Stimulated activated CD4-positive, alpha-beta T cell treated with anti-CD3 and anti-CD28 coated beads, Interleukin-12 subunit alpha, Interleukin-12 subunit beta, amount 100 ng/mL, for 24 hours (primary cell): ENCODE measurements at regions not wholly inside any gene's neighbourhood (a gene's known extent, or its start where the extent isn't known, plus 50 kb on each side); places are given as distances from the start of the nearest gene placed in this dataset.

Experiments used
- DNase-seq, 2 experiments: peaks; one replicate each; pipeline ENCODE4 v3.0.0-alpha.2; 2020; ENCODE audit warnings: low read depth in 2 of 2

DNA sequence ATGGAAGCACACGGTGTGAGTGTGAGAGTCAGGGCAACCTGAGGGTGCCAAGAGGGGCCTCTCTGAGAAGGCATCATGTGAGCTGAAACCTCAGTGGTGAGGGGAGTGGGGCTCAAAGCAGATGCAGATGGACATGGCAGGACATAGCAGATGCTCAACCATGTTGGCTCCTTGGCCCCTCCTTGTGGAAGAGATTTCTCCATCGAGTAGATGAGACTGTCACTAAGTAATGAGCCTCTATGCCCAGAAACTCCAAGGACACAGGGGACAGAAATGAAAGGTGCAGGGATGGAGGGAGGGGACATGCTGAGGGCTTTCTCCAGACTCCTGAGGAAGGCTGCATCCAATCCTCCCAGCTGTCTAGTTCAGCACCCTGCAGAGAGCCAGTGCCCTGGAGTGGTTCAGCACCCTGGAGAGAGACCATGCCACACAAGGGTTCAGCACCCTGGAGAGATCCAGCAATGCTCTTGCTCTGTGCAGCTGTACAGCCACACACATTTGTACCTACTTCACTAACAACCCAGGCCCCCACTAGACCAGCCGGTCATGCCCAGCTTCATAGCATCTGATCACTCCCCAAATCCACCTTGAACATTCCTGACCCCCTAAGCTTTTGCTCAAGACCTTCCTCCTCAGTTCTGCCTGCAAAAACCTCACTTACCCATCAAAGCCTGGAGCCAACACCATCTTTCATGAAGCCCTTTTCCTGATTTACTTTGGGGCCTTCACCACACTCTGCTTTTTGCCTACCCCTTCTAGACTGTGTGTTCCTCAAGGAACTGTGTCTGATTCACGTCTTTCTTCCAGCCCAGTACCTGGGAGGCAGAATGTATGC lies 252.0 kb downstream of the CTTN start:
- DNase-seq, result peak in 1 of 2 experiments; percentile 21

DNA sequence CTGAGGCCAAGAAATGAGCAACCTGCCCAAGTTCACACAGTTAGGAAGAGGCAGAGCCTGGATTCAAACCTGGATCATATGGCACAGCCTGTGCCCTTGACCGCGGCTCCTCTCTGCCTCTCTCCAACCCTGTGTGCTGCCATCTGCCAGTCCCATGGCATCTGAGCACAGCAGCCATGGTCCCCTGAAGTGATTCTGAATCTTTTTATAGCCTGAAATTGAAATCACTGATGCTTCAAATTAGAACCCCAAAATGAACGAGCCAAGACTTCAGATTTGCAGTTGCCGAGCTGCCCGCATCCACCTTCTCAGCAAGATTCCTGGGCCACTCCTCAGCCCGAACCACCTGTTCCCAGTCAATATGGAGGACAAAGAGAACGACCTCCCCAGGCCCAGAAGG lies 252.7 kb downstream of the CTTN start:
- DNase-seq, result no peak

DNA sequence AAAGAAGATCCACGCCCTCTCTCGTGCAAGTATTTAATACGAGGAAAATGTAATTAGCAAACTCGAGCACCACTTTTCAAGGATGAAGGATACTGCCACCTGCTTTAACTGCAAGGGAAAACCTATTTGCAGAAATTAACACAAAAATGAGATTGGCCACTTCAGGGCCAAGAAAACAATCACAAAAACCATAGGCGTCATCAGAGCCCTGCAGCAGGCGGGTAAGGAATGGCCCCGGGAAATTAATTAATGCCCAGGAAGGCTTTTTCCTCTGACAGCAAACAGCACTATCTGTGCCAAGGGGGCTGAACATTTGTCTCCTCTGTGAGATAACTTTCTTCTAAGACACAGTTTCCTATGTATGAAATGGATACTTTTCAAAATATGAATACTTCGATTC lies 255.7 kb downstream of the CTTN start:
- no peak for DNase-seq

DNA sequence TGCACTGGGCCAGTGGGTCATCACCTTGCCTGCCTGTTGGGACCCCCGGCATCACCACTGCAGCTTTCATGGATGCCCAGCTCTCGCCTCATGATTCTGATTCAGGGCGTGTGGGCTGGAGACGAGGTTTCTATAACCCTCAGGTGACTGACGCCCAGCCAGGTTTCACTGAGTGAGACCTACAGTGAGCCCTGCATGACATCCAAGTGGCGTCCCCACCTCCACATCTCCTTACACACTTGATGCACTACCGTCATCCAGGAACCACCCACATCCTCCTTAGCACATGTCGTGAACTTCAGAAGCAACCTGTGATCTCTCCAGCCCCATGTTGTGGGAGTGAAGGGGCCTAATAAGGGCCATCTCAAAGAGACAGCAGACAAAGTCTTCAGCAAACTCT lies 257.5 kb downstream of the CTTN start:
- no peak for DNase-seq

DNA sequence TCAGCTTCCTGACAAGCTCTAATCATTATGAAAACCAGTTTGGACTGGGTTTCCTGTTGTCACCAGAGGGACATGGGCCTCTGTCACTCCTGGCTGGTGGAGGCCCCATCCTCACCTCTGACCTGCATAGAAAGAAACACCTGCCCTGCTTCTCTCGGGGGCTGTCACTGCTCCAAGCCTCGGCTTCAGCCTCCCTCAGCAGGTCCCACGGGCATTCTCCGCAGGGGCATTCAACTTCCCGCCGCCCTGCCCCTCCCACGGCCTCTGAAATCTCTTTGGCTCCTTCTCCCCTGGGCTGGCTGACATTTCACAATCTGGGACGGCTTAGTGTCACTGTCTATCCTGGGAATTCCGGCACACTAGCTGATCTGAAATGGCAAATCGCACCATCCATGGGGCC lies 257.9 kb downstream of the CTTN start:
- DNase-seq, result no peak

DNA sequence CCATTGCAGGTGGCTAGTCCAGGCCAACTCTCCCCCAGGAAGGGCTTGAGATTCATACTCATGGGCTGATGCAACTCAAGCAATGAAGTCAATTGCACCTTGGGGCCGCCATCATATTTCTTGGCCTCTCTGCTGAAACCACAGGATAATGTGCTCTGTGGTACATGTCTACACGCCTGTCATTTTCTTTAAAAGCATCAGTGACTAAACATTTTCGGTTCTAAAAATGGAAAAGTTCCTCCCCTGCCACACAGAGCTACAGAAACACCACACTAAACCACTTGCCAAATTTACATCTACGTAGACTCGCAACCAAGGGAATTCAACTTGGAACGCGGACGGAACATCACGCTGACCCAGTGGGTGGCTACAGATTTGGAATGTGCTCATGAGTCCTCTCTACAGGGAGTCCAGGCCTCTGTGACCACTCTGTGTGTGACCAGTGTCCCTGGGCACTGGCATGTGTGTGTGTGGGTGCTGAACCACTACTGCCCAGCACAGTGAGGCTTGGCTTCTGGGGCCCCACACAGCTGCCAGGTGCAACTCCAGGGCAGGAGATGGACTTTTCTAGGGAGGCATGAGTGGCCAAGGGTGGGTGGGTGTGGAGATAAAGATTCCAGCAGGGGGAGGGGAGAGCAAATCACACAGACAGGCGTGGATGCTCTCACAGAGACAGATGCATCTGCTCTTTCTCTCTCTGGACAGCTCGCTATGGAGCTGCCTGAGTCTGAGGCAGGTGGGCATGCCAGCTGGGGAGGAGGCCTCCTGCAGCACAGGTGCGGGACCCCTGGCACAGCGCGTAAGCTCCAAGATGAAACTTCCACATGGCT lies 261.9 kb downstream of the CTTN start:
- DNase-seq, result no peak

DNA sequence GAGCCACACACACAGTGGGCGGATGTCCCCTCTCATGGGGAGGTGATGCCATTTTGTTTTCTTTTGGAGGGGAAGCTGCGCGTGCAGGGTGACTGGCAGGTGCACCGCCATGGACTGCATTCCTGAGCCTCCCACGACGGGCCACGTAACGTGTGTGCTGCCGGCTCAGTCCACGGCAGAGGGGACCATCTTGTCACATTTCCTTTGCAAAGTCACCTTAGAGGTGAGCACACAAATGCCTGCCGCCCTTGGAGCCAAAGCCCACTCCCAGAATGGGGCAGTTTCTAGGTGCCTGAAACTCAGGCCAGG lies 262.5 kb downstream of the CTTN start:
- no peak for DNase-seq

DNA sequence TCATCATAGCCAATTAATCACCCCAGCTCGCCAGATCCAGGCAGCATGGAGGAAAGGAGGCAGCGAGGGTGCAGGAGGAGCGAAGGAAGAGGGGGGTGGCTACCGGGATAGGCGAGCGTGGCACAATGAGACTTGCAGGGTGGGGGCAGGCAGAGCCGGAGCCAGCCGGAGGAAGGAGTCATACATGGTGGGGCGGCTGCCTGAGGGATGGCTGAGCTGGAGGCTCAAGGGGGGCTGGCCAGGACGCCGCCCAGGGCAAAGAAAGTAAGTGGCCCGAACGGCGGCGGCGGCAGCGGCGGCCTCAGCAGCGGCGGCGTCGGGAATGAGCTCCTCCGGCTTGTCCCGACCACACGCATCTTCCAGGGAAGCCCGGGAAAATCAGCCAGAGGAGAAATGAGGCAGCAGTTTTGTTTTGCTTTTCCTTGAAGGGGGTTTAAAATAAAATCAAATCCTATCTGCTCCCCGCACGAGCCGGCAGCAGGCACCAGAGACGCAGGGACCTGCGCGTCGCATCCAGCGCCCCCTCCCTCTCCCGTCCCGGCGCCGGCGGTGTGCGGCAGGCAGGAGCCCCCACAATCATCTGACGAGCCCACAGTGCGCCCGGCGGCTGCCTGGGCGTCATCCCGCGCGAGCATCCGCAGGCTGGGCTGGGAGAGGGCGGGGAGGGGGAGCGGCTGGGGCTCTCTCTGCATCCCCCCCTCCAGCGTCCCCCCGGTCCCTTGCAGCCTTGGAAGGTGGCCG lies 263.6 kb downstream of the CTTN start:
- no peak for DNase-seq

DNA sequence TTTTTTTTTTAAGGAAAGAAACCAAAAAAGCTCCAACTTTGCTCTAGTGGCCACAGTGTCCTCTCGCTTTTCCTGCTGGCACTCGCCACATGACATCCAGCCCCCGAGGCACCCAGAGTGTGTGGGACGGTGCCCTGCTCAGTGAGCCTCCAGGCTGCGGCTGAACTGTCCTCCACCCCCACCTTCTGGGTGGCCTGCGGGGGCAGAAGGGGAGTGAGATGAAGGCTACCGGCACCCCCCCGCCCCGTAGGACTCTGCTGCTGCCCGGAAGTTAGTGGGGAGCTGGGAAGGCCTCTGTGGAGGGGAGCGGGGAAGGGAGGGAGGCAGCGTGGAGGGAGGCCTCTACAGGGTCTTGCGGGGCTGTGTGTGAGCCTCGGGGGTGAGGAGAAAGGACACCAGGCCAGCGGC lies 264.4 kb downstream of the CTTN start:
- DNase-seq, result no peak

DNA sequence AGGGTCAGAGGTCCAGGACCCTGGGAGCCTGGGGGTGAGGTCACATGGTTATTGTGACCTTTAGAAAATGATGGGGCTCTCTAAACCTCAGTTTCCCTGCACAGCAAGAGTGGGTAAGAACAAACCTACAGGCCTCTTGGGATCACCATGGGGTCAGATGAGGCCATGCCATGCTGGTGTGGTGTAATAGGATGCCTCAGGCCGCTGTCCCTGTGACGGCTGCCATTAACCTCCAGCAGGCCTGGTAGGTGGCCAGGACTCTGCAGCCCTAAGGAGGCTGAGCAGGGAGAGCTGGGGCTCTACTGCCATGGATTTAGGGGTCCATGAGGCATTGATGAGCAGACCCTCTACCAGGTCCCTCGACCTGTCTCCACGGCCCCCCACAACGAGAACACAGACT lies 265.5 kb downstream of the CTTN start:
- DNase-seq, result no peak

DNA sequence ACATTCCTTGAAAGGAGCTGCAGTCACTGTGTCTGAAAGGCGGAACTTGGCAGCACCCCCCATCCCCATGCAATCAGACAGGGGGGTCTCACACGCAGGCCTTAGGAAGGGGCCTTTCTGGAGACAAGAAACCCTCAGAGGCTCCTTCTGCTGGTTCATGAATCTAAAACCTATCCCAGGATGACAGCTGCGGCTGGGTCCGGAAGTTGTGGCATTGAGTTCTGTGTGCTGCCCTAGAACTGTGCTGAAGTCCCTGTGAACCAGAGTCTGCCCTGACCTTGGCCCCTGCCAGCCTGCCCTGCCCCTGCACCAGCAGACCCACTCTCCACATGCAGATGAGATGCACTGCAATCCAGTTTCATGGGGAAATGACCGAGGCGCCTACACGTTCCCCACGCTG lies 268.0 kb downstream of the CTTN start:
- no peak for DNase-seq

DNA sequence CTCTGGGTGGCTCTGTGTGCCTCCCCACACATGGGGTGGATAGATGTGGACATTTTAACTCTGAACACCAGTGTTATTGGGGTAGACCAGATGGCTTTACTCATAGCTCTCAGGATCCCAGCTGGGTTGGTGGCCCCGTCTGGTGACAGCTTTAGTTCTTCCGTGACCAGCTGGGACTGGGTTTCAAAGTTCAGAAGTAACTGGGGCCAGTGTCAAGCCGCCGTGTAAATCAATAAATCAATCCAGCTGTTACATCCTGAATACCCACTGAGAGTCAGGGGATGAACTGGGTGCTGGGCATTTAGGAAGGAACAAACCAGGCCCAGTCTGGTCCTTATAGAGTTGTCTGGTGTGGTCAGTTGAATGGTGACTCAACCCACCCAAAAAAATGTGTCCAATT lies 269.4 kb downstream of the CTTN start:
- DNase-seq, result no peak

DNA sequence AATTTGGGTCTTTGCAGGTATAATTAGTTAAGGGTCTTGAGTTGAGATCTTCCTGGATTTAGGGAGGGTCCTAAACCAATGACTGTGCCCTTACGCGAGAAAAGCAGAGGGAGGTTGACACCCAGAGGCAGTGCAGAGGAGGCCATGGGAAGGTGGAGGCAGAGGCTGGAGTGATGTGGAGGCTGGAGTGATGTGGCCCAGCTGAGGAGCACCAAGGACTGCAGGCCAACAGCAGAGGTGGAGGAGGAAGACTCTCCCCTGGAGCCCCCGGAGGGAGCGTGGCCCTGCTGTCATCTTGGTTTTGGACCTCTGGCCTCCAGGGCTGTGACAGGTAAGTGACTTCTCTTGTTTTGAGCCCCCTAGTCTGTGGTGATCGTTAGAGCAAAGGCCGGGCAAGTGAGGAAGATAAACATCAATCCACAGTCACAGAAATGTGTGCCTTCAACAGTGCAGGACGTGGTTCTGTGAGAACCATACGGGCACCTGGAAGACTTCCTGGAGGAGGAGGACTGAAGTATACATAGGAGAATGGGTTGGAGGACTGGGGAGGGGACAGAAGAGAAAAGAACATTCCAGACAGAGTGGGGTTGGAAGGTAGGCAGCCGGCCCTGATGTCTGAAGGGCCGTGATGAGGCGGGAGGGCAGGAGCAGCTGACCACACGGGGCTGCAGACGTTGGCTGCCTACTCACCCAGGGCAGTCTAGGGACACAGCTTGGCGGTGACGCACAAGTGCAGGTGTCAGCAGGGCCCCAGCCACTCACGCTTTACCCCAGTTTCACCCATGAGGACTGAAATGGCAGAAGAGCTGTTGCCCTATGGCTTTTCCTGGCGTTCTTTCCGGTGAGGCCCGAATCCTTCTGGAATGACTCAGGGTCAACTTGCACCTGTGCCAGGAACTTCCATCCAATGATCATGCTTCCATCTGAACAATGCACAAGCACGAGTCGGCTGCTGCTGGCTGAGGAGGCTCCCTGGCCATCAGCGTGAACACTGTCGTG lies 270.2 kb downstream of the CTTN start:
- DNase-seq, result no peak

DNA sequence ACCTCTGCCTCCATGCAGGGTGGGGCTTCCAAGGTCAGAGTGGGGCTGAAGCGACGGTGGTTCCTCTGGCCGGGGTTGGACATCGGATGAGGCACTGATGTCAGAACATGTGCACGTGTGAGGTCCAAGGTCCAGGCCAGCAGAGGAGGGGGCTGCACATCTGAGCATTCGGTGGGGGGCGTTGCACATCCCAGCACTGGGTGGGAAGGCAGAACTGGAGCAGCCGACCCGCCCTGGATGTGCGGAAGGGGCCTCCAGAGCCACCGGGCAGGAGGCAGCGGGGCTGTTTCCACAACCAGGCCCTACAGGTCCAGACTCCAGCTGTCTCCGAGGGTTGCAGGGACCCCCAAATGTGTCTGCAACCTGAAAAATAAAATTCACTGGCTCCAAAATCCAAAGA lies 271.0 kb downstream of the CTTN start:
- no peak for DNase-seq

DNA sequence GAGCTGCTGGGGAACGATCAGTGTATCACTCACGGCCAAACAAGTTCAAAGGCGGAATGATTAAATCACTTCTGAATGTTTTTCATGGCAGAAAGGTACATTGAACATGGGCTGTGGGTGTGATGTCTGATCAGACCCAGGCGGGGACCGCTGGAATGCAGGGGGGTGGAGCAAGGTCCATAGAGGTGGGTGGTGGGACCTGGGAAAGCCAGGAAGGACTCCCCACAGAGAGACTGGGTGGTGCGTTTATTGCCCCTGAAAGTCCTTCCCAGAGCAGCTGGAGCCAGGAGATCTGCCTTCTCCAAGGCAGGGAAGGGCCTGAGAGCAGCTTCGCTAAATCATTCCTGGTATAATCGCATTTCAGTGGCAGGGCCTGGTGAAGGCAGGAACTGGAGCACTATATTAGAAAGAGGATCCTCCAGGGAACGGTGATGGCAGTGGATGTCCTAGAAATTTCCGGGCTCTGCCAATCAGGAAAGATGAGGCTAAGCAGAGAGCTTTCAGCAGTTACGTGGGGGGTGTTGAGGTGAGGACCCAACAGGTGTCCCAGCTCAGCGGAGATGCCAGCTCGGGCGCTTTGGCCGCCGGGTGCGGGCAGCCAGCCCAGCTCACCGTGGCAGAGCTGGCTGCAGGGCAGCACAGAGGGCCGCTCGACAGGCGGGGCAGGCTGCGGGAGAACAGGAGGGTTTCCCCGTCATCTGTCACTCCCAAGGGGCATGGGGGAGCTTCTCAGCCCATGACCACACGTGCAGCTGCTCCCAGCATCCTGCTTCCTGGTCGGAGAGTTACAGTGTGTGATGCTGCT lies 271.7 kb downstream of the CTTN start:
- no peak for DNase-seq

DNA sequence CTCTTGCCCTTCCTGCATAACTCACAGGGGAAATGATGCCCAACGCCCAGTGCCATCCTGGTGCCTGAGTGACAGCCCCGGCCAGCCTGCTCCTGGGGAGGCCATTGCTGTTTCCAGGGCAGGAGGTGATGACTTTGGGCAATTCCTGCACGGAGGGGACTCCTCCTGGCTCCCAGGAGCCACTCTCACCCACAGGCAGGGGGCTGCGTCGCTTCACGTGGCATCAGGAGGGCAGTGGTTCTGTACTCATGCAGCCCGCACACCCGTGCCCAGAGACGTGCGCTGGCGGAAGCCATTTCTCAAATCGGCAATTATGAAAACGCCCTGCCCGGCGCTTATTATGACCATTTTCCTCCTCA lies 272.3 kb downstream of the CTTN start:
- no peak for DNase-seq

DNA sequence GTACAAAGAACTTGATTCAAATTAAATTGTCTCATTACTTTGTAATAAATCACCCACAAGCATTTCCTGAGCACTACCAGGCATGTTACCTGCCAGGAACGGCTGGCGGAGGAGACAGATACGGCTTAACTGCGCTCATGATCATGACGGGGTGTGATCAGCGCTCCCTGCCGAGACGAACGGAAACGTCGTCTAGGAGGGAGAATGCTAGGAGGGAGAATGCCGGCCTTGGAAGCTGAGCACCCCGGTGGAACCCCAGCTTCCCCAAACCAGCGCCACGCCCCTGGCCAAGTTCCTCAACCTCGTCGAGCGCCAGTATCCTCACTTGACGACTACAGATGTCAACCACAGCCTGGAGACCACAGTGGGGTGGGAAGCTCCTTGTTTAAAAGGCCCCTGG lies 272.8 kb downstream of the CTTN start:
- DNase-seq, result no peak

DNA sequence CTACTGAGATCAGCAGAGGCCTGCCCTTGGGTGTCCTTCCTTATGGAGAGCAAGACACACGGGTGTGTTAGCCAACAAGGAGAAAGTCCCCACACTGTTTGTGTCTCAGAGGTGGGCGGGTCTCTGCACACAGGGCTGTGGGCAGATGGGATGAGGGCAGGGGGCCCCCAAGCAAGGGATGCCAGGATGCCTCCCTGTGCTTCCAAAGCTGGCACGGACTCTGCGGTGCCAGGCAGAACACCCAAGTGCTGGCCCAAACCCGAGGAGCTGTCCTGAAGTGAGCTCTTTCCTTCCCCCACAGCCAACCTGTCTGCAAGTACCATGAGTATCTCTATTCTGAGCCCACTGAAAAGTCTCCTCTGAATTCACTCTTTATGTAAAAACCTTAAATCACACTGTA lies 273.3 kb downstream of the CTTN start:
- DNase-seq, result no peak

DNA sequence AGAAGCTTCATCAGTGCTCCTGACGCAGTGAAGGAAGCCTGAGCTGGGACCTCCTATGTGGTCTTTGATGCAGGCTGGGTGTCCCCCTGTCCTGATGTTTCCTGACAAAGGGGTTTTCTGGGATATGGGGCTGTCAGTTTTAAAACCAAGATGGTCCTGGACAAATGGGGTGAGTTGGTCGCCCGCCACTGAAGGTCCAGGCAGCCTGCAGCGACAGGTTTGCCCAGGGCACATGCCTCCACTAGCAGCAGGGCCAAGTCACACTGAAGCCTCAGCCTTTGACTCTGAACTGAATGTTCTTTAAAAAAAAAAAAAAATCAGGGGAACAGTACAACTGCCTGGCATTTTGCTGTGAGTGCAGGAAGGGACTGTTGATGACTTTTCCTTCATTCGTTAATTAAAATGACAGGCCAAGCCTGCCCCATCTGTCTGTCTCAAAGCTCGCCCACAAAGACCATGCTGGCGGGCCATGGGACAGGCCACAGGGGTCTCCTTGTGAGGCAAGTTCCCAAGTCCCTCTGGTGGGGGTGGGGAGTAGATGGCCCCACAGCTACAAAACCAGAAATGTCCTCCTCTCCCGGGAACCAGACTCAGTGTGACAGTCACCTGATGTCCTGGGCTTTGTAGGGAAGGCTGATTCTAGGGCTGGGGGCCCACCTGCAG lies 274.8 kb downstream of the CTTN start:
- DNase-seq, result no peak

DNA sequence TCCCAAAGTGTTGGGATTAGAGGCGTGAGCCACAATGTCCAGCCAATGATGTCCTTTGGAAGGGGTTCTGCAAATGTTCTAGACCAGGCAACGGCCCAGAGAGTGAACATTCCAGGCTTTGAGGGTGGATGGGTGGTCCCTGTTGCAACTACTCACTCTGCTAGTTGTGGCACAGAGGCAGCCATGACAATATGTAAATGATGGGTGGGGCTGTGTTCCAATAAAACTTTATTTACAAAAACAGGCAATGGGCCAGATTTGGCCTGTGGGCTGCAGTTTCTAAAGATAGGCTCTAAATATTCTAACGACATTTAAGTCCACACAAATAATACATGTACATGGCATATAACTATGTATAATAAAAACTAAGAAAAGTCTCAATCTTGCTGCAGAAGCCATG lies 276.3 kb downstream of the CTTN start:
- no peak for DNase-seq
